ENCODE measurements at regions not wholly inside any gene's neighbourhood (a gene's known extent, or its start where the extent isn't known, plus 50 kb on each side); places are given as distances from the start of the nearest gene placed in this dataset.

GRCh38 chr3:170714122-170714521 is 128.2 kb upstream of the SLC7A14 start:
- no peak for DNase-seq

GRCh38 chr3:170713653-170714052 is 127.8 kb upstream of the SLC7A14 start:
- Histone ChIP-seq H3K27me3 (no peaks in the 10 kb centered on the region), H3K27ac (no peak overlapping the region), H3K4me3 (no peak overlapping the region), H3K36me3 (no peaks in the 10 kb centered on the region), H3K9me3 (peaks cover 0 to 14% (median 13%) of the 10 kb centered on the region in 3 donors), H3K4me1 (no peaks in the 10 kb centered on the region)
- WGBS, 2 donors, result 49 to 67% methylated on average over 4 of the region's 4 CpGs
- no peak for TF ChIP-seq POLR2A (IDR thresholded peaks at IDR 0.05)
- intact Hi-C loops (cut with DNase I), result no loop called here
- DNase-seq, result no peak

More at GRCh38 chr3:170714122-170714521, 128.2 kb upstream of the SLC7A14 start:
- intact Hi-C loops (cut with DNase I), result no loop called here
- H3K27ac ChIP-seq, result no peak overlapping the region
- H3K4me3 ChIP-seq, result no peak overlapping the region
- H3K36me3 ChIP-seq, result no peaks in the 10 kb centered on the region
- H3K27me3 ChIP-seq, result no peaks in the 10 kb centered on the region
- H3K4me1 ChIP-seq, result no peaks in the 10 kb centered on the region
- WGBS, 2 donors, result 57 to 61% methylated on average over 3 of the region's 3 CpGs
- H3K9me3 ChIP-seq, result peaks cover 0 to 13% (median 12%) of the 10 kb centered on the region in 3 donors
- no peak for TF ChIP-seq POLR2A (IDR thresholded peaks at IDR 0.05)
- no peak for TF ChIP-seq CTCF (IDR thresholded peaks at IDR 0.05)

- Histone ChIP-seq H3K4me1 (no peaks in the 10 kb centered on the region), H3K9me3 (peaks cover 0 to 14% (median 13%) of the 10 kb centered on the region in 3 donors), H3K36me3 (no peaks in the 10 kb centered on the region), H3K27me3 (no peaks in the 10 kb centered on the region), H3K27ac (no peak overlapping the region), H3K4me3 (no peak overlapping the region)
- intact Hi-C loops (cut with DNase I), result no loop called here
- no peak for TF ChIP-seq POLR2A (IDR thresholded peaks at IDR 0.05)
- no peak for TF ChIP-seq CTCF (IDR thresholded peaks at IDR 0.05)
- no peak for DNase-seq
- WGBS, 2 donors, result 58 to 59% methylated on average over 2 of the region's 2 CpGs
Observed at GRCh38 chr3:170712798-170713197, 126.9 kb upstream of the SLC7A14 start.

GRCh38 chr3:170712336-170712735 is 126.5 kb upstream of the SLC7A14 start:
- Histone ChIP-seq H3K27me3 (no peaks in the 10 kb centered on the region), H3K27ac (no peak overlapping the region), H3K9me3 (peaks cover 0 to 14% (median 13%) of the 10 kb centered on the region in 3 donors), H3K36me3 (no peaks in the 10 kb centered on the region), H3K4me3 (no peak overlapping the region), H3K4me1 (no peaks in the 10 kb centered on the region)
- intact Hi-C loops (cut with DNase I), result no loop called here
- DNase-seq, result no peak
- 24 to 50% methylated on average over 1 of the region's 1 CpG for WGBS, 2 donors
- TF ChIP-seq CTCF (IDR thresholded peaks at IDR 0.05), result no peak
- no peak for TF ChIP-seq POLR2A (IDR thresholded peaks at IDR 0.05)

- no peak for DNase-seq
- intact Hi-C loops (cut with DNase I), result no loop called here
- no peaks in the 10 kb centered on the region for H3K27me3 ChIP-seq
- no peak overlapping the region for H3K27ac ChIP-seq
- H3K4me1 ChIP-seq, result no peaks in the 10 kb centered on the region
- no peak overlapping the region for H3K4me3 ChIP-seq
- no peaks in the 10 kb centered on the region for H3K36me3 ChIP-seq
- H3K9me3 ChIP-seq, result peaks cover 0 to 14% (median 13%) of the 10 kb centered on the region in 3 donors
- TF ChIP-seq POLR2A (IDR thresholded peaks at IDR 0.05) (no peak), CTCF (IDR thresholded peaks at IDR 0.05) (no peak)
Observed at GRCh38 chr3:170711786-170712185, 125.9 kb upstream of the SLC7A14 start.

GRCh38 chr3:170709046-170709445 is 123.2 kb upstream of the SLC7A14 start:
- DNase-seq, result no peak
- 71 to 83% methylated on average over 1 of the region's 1 CpG for WGBS, 2 donors
- peaks cover 0 to 14% (median 13%) of the 10 kb centered on the region in 3 donors for H3K9me3 ChIP-seq

More at GRCh38 chr3:170709046-170709445, 123.2 kb upstream of the SLC7A14 start:
- Histone ChIP-seq H3K4me3 (no peak overlapping the region), H3K27ac (no peak overlapping the region), H3K36me3 (no peaks in the 10 kb centered on the region), H3K4me1 (no peaks in the 10 kb centered on the region), H3K27me3 (no peaks in the 10 kb centered on the region)
- TF ChIP-seq POLR2A (IDR thresholded peaks at IDR 0.05), result no peak
- TF ChIP-seq CTCF (IDR thresholded peaks at IDR 0.05), result no peak
- intact Hi-C loops (cut with DNase I), result no loop called here

Measured in esophagus squamous epithelium (tissue), 5 donors.